DND-41 (cell line): ENCODE measurements at regions not wholly inside any gene's neighbourhood (a gene's known extent, or its start where the extent isn't known, plus 50 kb on each side); places are given as distances from the start of the nearest gene placed in this dataset.

Experiments used
- ATAC-seq: fragments of 200-7000 bp; cut with Tn5 transposase; 3 replicates; pipeline ENCODE4 v1.9.1; 2021; ENCODE audit warnings: low read depth; ENCODE audit not compliant: insufficient read depth
- DNase-seq: peaks from one replicate; pipeline ENCODE4 v3.0.0-alpha.2; 2020
- H2AFZ ChIP-seq: 2 replicates; pipeline ENCODE4 v1.6.0; 2012; ENCODE audit warnings: low read depth, low read length
- H3K27ac ChIP-seq: 2 replicates; pipeline ENCODE4 v1.5.1; 2012; ENCODE audit warnings: low read length, inconsistent platforms
- H3K27me3 ChIP-seq: fragments of 200-600 bp; sonication (generic); 2 replicates; pipeline ENCODE4 v1.6.0; 2012; ENCODE audit warnings: low read length, mild to moderate bottlenecking, inconsistent platforms; ENCODE audit not compliant: insufficient read depth, poor library complexity
- H3K36me3 ChIP-seq: 2 replicates; pipeline ENCODE4 v1.5.1; 2012; ENCODE audit warnings: low read length, inconsistent platforms; ENCODE audit not compliant: insufficient read depth
- H3K4me1 ChIP-seq: 2 replicates; pipeline ENCODE4 v1.5.1; 2012; ENCODE audit warnings: mild to moderate bottlenecking, low read length; ENCODE audit not compliant: insufficient read depth
- H3K4me2 ChIP-seq: 2 replicates; pipeline ENCODE4 v1.6.0; 2012; ENCODE audit warnings: mild to moderate bottlenecking, moderate library complexity, low read length, inconsistent platforms; ENCODE audit not compliant: insufficient read depth
- H3K4me3 ChIP-seq, 2 experiments: fragments of 200-600 bp in 1 of 2; shearing (Covaris generic) in 1 of 2; 2 replicates each; pipeline ENCODE4 v1.5.1; 2012 to 2016; ENCODE audit warnings: inconsistent platforms in 2 of 2, low read length in 2 of 2, mild to moderate bottlenecking in 2 of 2, low read depth in 1 of 2, moderate library complexity in 1 of 2
- H3K79me2 ChIP-seq: 2 replicates; pipeline ENCODE4 v1.6.0; 2012; ENCODE audit warnings: low read length, inconsistent platforms; ENCODE audit not compliant: insufficient read depth
- H3K9ac ChIP-seq: 2 replicates; pipeline ENCODE4 v1.6.0; 2012; ENCODE audit warnings: low read depth, mild to moderate bottlenecking, inconsistent platforms, low read length, moderate library complexity
- H3K9me3 ChIP-seq: 2 replicates; pipeline ENCODE4 v1.5.1; 2012; ENCODE audit warnings: low read length, moderate library complexity, mild to moderate bottlenecking, inconsistent platforms; ENCODE audit not compliant: insufficient read depth, severe bottlenecking
- H4K20me1 ChIP-seq: 2 replicates; pipeline ENCODE4 v1.6.0; 2012; ENCODE audit warnings: low read length; ENCODE audit not compliant: insufficient read depth
- CTCF ChIP-seq: IDR thresholded peaks from 2 replicates; pipeline ENCODE4 v1.5.1; 2012; ENCODE audit warnings: borderline replicate concordance, low read length, moderate library complexity, mild to moderate bottlenecking; ENCODE audit not compliant: poor library complexity, severe bottlenecking; ENCODE audit errors: extremely low read depth
- EZH2 ChIP-seq: IDR thresholded peaks from 3 replicates; pipeline ENCODE4 v1.6.1; 2012; ENCODE audit warnings: borderline replicate concordance, low read depth, mild to moderate bottlenecking, moderate library complexity, low read length, inconsistent platforms; ENCODE audit not compliant: severe bottlenecking

GRCh38 chr4:170776983-170777382, 687.2 kb upstream of the AADAT start:
- TF ChIP-seq EZH2 (no peak), CTCF (no peak)
- Histone ChIP-seq H2AFZ (no peak overlapping the region), H3K9me3 (no peaks in the 10 kb centered on the region), H3K4me1 (no peaks in the 10 kb centered on the region), H3K36me3 (no peaks in the 10 kb centered on the region), H3K79me2 (no peaks in the 10 kb centered on the region), H3K27ac (no peak overlapping the region), H3K9ac (no peak overlapping the region), H3K4me3 (no peak overlapping the region), H3K4me2 (no peak overlapping the region), H3K27me3 (no peaks in the 10 kb centered on the region), H4K20me1 (no peaks in the 10 kb centered on the region)
- no peak for DNase-seq
- no peak for ATAC-seq

- DNase-seq (no peak), ATAC-seq (no peak)
- Histone ChIP-seq H4K20me1 (no peaks in the 10 kb centered on the region), H3K4me2 (no peak overlapping the region), H3K4me1 (no peaks in the 10 kb centered on the region), H3K27me3 (no peaks in the 10 kb centered on the region), H3K79me2 (no peaks in the 10 kb centered on the region), H3K27ac (no peak overlapping the region), H3K9me3 (no peaks in the 10 kb centered on the region), H3K9ac (no peak overlapping the region), H3K4me3 (no peak overlapping the region), H3K36me3 (no peaks in the 10 kb centered on the region), H2AFZ (no peak overlapping the region)
- TF ChIP-seq EZH2 (no peak), CTCF (no peak)
Observed at GRCh38 chr4:170775851-170776250, 686.1 kb upstream of the AADAT start.

- Histone ChIP-seq H3K4me2 (no peak overlapping the region), H3K79me2 (no peaks in the 10 kb centered on the region), H3K4me3 (no peak overlapping the region), H3K9me3 (no peaks in the 10 kb centered on the region), H3K27ac (no peak overlapping the region), H3K27me3 (no peaks in the 10 kb centered on the region), H3K9ac (no peak overlapping the region), H2AFZ (no peak overlapping the region), H3K4me1 (no peaks in the 10 kb centered on the region), H3K36me3 (no peaks in the 10 kb centered on the region), H4K20me1 (no peaks in the 10 kb centered on the region)
- no peak for ATAC-seq
- TF ChIP-seq CTCF = no peak
- no peak for TF ChIP-seq EZH2
- DNase-seq = no peak
Observed at GRCh38 chr4:170773709-170774273, 684.0 kb upstream of the AADAT start.

GRCh38 chr4:170772429-170772828, 682.7 kb upstream of the AADAT start:
- Histone ChIP-seq H3K36me3 (no peaks in the 10 kb centered on the region), H2AFZ (no peak overlapping the region), H3K79me2 (no peaks in the 10 kb centered on the region), H3K4me3 (no peak overlapping the region), H3K9ac (no peak overlapping the region), H3K9me3 (no peaks in the 10 kb centered on the region), H3K27ac (no peak overlapping the region), H4K20me1 (no peaks in the 10 kb centered on the region), H3K4me1 (no peaks in the 10 kb centered on the region), H3K4me2 (no peak overlapping the region), H3K27me3 (no peaks in the 10 kb centered on the region)
- TF ChIP-seq EZH2 (no peak), CTCF (no peak)
- ATAC-seq (no peak), DNase-seq (no peak)
